Endothelial cell of umbilical vein (primary cell): ENCODE measurements at regions not wholly inside any gene's neighbourhood (a gene's known extent, or its start where the extent isn't known, plus 50 kb on each side); places are given as distances from the start of the nearest gene placed in this dataset.

ENCODE experiments used
- BruUV-seq: library from RNA; stranded (reverse); fragments of 400-500 nt; replicated peaks from 2 replicates; lab custom pipeline; 2021; lab: Mats Ljungman, UMichigan
- CTCF ChIA-PET: fragments of 300-600, 350-600 bp; sonication (Branson Sonifier 250); formaldehyde crosslinking; loops from one replicate; lab custom pipeline; 2021; ENCODE audit warnings: antibody characterized with exemption, inconsistent platforms; lab: Charles Lee
- POLR2A ChIA-PET: fragments of 300-600, 350-600 bp; sonication (Branson Sonifier 250); formaldehyde crosslinking; loops from one replicate; lab custom pipeline; 2021; ENCODE audit warnings: antibody characterized with exemption, inconsistent platforms; lab: Charles Lee
- DNase-seq: peaks from one replicate; pipeline ENCODE4 v3.0.0-alpha.2; 2011; ENCODE audit warnings: low read depth, low spot score
- FAIRE-seq: peaks from 2 replicates; lab custom pipeline; 2011; peaks lifted over from hg19 to GRCh38; lab: Jason Lieb, UNC
- H2AFZ ChIP-seq: 2 replicates; pipeline ENCODE4 v1.6.0; 2012; ENCODE audit warnings: low read depth, low read length, control low read depth, inconsistent platforms
- H3K27ac ChIP-seq: 2 replicates; pipeline ENCODE4 v1.5.1; 2011; ENCODE audit warnings: low read depth, mild to moderate bottlenecking, control low read depth, low read length, moderate library complexity; ENCODE audit not compliant: insufficient read depth
- H3K27me3 ChIP-seq, 2 experiments: 2 replicates each; pipeline versions ENCODE4 v1.6.0 to v1.6.1; 2011; ENCODE audit warnings: low read length in 2 of 2, mixed read lengths in 1 of 2; ENCODE audit not compliant: control insufficient read depth in 2 of 2, insufficient read depth in 2 of 2
- H3K36me3 ChIP-seq, 2 experiments: 2 replicates in 1 of 2; 3 replicates in 1 of 2; pipeline ENCODE4 v1.5.1; 2011; ENCODE audit warnings: low read length in 2 of 2, mild to moderate bottlenecking in 1 of 2, moderate library complexity in 1 of 2; ENCODE audit not compliant: control insufficient read depth in 2 of 2, insufficient read depth in 2 of 2; ENCODE audit errors: extremely low read depth in 1 of 2
- H3K4me1 ChIP-seq: 3 replicates; pipeline ENCODE4 v1.5.1; 2011; ENCODE audit warnings: mild to moderate bottlenecking, low read length; ENCODE audit not compliant: control insufficient read depth, insufficient read depth; ENCODE audit errors: extremely low read depth
- H3K4me2 ChIP-seq: 2 replicates; pipeline ENCODE4 v1.6.1; 2011; ENCODE audit warnings: low read length, control low read depth, mixed read lengths; ENCODE audit not compliant: insufficient read depth
- H3K4me3 ChIP-seq, 3 experiments: fragments of 200-600 bp in 1 of 3; sonication (generic), shearing (Covaris generic) in 1 of 3; replicated peaks in 1 of 3; 2 replicates each; pipeline ENCODE4 v1.5.1; 2011 to 2016; ENCODE audit warnings: control low read depth in 3 of 3, low read length in 3 of 3, mild to moderate bottlenecking in 2 of 3, inconsistent platforms in 1 of 3, low read depth in 1 of 3, moderate library complexity in 1 of 3; ENCODE audit not compliant: insufficient read depth in 1 of 3
- H3K79me2 ChIP-seq: 2 replicates; pipeline ENCODE4 v1.6.0; 2012; ENCODE audit warnings: low read length, inconsistent platforms; ENCODE audit not compliant: control insufficient read depth, insufficient read depth
- H3K9ac ChIP-seq: replicated peaks from 2 replicates; pipeline ENCODE3; 2011; ENCODE audit warnings: low read length, control low read depth; ENCODE audit not compliant: insufficient read depth; ENCODE audit errors: extremely low read depth
- H3K9me1 ChIP-seq: replicated peaks from 3 replicates; pipeline ENCODE4 v1.6.0; 2011; ENCODE audit warnings: mild to moderate bottlenecking, low read length; ENCODE audit not compliant: control insufficient read depth, insufficient read depth; ENCODE audit errors: extremely low read depth
- H3K9me3 ChIP-seq: replicated peaks from 2 replicates; pipeline ENCODE4 v1.5.1; 2012; ENCODE audit warnings: low read length, inconsistent platforms; ENCODE audit not compliant: control insufficient read depth, insufficient read depth
- H4K20me1 ChIP-seq: replicated peaks from 2 replicates; pipeline ENCODE3; 2011; ENCODE audit warnings: mild to moderate bottlenecking, low read length; ENCODE audit not compliant: control insufficient read depth, insufficient read depth; ENCODE audit errors: extremely low read depth
- CTCF ChIP-seq, 2 donors: IDR thresholded peaks; 1 replicate in 1 of 2; 2 replicates in 1 of 2; pipeline ENCODE4 v1.5.1; 2011; ENCODE audit warnings: low read length in 2 of 2, mild to moderate bottlenecking in 2 of 2, moderate library complexity in 2 of 2, control low read depth in 1 of 2, inconsistent platforms in 1 of 2, low read depth in 1 of 2; ENCODE audit not compliant: insufficient read depth in 1 of 2; ENCODE audit errors: extremely low read depth in 1 of 2
- EZH2 ChIP-seq: IDR thresholded peaks from 2 replicates; pipeline ENCODE4 v1.6.1; 2012; ENCODE audit warnings: borderline replicate concordance, low read depth, mild to moderate bottlenecking, moderate library complexity, low read length, inconsistent platforms; ENCODE audit not compliant: severe bottlenecking
- FOS ChIP-seq: IDR thresholded peaks from 2 replicates; pipeline ENCODE4 v1.6.1; 2011; ENCODE audit warnings: mild to moderate bottlenecking, low read length, moderate library complexity, borderline replicate concordance; ENCODE audit not compliant: insufficient read depth
- GATA2 ChIP-seq: IDR thresholded peaks from 2 replicates; pipeline ENCODE4 v1.7.0; 2011; ENCODE audit warnings: low read depth, mild to moderate bottlenecking, moderate library complexity, mixed read lengths, low read length; ENCODE audit not compliant: insufficient read length, insufficient read depth
- JUN ChIP-seq: IDR thresholded peaks from 2 replicates; pipeline ENCODE4 v1.6.1; 2011; ENCODE audit warnings: borderline replicate concordance, low read depth; ENCODE audit not compliant: insufficient read length, insufficient read depth
- MAX ChIP-seq: IDR thresholded peaks from 2 replicates; pipeline ENCODE4 v1.6.1; 2011; ENCODE audit not compliant: insufficient read depth, insufficient read length
- MYC ChIP-seq: IDR thresholded peaks from one replicate; pipeline ENCODE4 v1.6.1; 2011; ENCODE audit warnings: mild to moderate bottlenecking, low read depth, low read length
- POLR2A ChIP-seq: IDR thresholded peaks from 2 replicates; pipeline ENCODE4 v1.6.1; 2012; ENCODE audit warnings: low read depth, mild to moderate bottlenecking, control low read depth, low read length
- POLR2AphosphoS5 ChIP-seq: IDR thresholded peaks from 2 replicates; pipeline ENCODE4 v1.6.1; 2012; ENCODE audit warnings: low read depth, mild to moderate bottlenecking, control low read depth, low read length, moderate library complexity; ENCODE audit not compliant: insufficient read depth
- dilution Hi-C: fragments of 300-500 bp; cut with MboI; formaldehyde crosslinking; loops from one replicate; pipeline ENCODE4 v1.15.0; 2019; ENCODE audit warnings: low sequenced_read_pairs; ENCODE audit not compliant: extremely low pct_ligation_motif_present
- intact Hi-C: fragments of 100-400 bp; cut with micrococcal nuclease; formaldehyde crosslinking; loops from one replicate; pipeline ENCODE4 v1.10.0; 2022

- H3K4me3 ChIP-seq = no peak overlapping the region
- FAIRE-seq = no peak
- no peak overlapping the region for H3K9ac ChIP-seq
- dilution Hi-C loops (no loop called here), intact Hi-C loops (no loop called here)
- no peaks in the 10 kb centered on the region for H3K36me3 ChIP-seq
- ChIA-PET CTCF (no interaction called here), POLR2A (no interaction called here)
- DNase-seq = no peak
- H3K4me1 ChIP-seq = no peaks in the 10 kb centered on the region
- no peaks in the 10 kb centered on the region for H3K27me3 ChIP-seq
- H3K4me2 ChIP-seq = no peak overlapping the region
- H2AFZ ChIP-seq = no peak overlapping the region
- no TSS peak for BruUV-seq
- no peaks in the 10 kb centered on the region for H4K20me1 ChIP-seq
- no peaks in the 10 kb centered on the region for H3K9me1 ChIP-seq
- H3K9me3 ChIP-seq = no peaks in the 10 kb centered on the region
- TF ChIP-seq CTCF (IDR thresholded peaks at IDR 0.05; ENCODE audit: extremely low read depth in 1 of 2, insufficient read depth in 1 of 2, low read depth in 1 of 2, low read length in 2 of 2) (no peak), POLR2A (no peak), MAX (no peak), JUN (no peak), EZH2 (no peak), POLR2AphosphoS5 (no peak), FOS (no peak), MYC (no peak), GATA2 (no peak)
- no peak overlapping the region for H3K27ac ChIP-seq
- no peaks in the 10 kb centered on the region for H3K79me2 ChIP-seq
Observed at GRCh38 chr12:41739066-41739465, 405.6 kb downstream of the GXYLT1 start.
